CD14-positive monocyte (primary cell): ENCODE measurements at regions not wholly inside any gene's neighbourhood (a gene's known extent, or its start where the extent isn't known, plus 50 kb on each side); places are given as distances from the start of the nearest gene placed in this dataset.

Source experiments
- DNase-seq, 3 donors: peaks; one replicate each; pipeline ENCODE4 v3.0.0-alpha.2; 2011 to 2022
- H2AFZ ChIP-seq: 2 replicates; pipeline ENCODE4 v1.6.0; 2012; ENCODE audit warnings: mild to moderate bottlenecking, low read depth, low read length, inconsistent platforms; ENCODE audit not compliant: insufficient read depth, poor library complexity, severe bottlenecking
- H3K27ac ChIP-seq, 2 donors: 1 replicate in 1 of 2; 2 replicates in 1 of 2; pipeline ENCODE4 v1.5.1; 2012 to 2013; ENCODE audit warnings: low read length in 2 of 2, control low read depth in 1 of 2, inconsistent platforms in 1 of 2, low read depth in 1 of 2, mild to moderate bottlenecking in 1 of 2
- H3K27me3 ChIP-seq, 2 donors: one replicate each; pipeline versions ENCODE4 v1.6.0 to v1.6.1; 2011 to 2013; ENCODE audit warnings: low read length in 2 of 2; ENCODE audit not compliant: control insufficient read depth in 2 of 2, insufficient read depth in 2 of 2
- H3K36me3 ChIP-seq, 2 donors: replicated peaks in 1 of 2; 1 replicate in 1 of 2; 2 replicates in 1 of 2; pipeline versions ENCODE4 v1.5.1 to v1.6.1; 2012 to 2013; ENCODE audit warnings: low read length in 2 of 2, control low read depth in 1 of 2, inconsistent platforms in 1 of 2, mild to moderate bottlenecking in 1 of 2; ENCODE audit not compliant: insufficient read depth in 2 of 2, control insufficient read depth in 1 of 2
- H3K4me1 ChIP-seq, 2 donors: 1 replicate in 1 of 2; 2 replicates in 1 of 2; pipeline versions ENCODE4 v1.5.1 to v1.6.1; 2012 to 2013; ENCODE audit warnings: low read length in 2 of 2, control low read depth in 1 of 2, inconsistent platforms in 1 of 2, mild to moderate bottlenecking in 1 of 2, moderate library complexity in 1 of 2; ENCODE audit not compliant: insufficient read depth in 2 of 2, control insufficient read depth in 1 of 2
- H3K4me2 ChIP-seq: replicated peaks from 2 replicates; pipeline ENCODE3; 2012; ENCODE audit warnings: low read length, moderate library complexity, mild to moderate bottlenecking; ENCODE audit not compliant: poor library complexity, severe bottlenecking; ENCODE audit errors: extremely low read depth
- H3K4me3 ChIP-seq, 3 experiments: fragments of 200-600 bp in 1 of 3; sonication (generic) in 1 of 3; replicated peaks in 1 of 3; 1 replicate in 2 of 3; 2 replicates in 1 of 3; pipeline ENCODE4 v1.5.1; 2011 to 2013; ENCODE audit warnings: low read length in 3 of 3, mild to moderate bottlenecking in 3 of 3, control low read depth in 2 of 3, low read depth in 2 of 3, inconsistent platforms in 1 of 3, moderate library complexity in 1 of 3
- H3K79me2 ChIP-seq: 2 replicates; pipeline ENCODE4 v1.6.0; 2012; ENCODE audit warnings: mild to moderate bottlenecking, control low read depth, inconsistent platforms, low read length, moderate library complexity; ENCODE audit not compliant: insufficient read depth
- H3K9ac ChIP-seq: 2 replicates; pipeline ENCODE4 v1.6.0; 2017; ENCODE audit warnings: low read length, mild to moderate bottlenecking; ENCODE audit not compliant: insufficient read depth, poor library complexity, severe bottlenecking
- H3K9me3 ChIP-seq, 2 donors: replicated peaks in 1 of 2; 1 replicate in 1 of 2; 2 replicates in 1 of 2; pipeline versions ENCODE4 v1.5.1 to v1.6.1; 2012 to 2013; ENCODE audit warnings: low read length in 2 of 2, control low read depth in 1 of 2; ENCODE audit not compliant: control insufficient read depth in 1 of 2, insufficient read depth in 1 of 2
- H4K20me1 ChIP-seq: 2 replicates; pipeline ENCODE4 v1.6.0; 2012; ENCODE audit warnings: mild to moderate bottlenecking, low read length, control low read depth, moderate library complexity; ENCODE audit not compliant: insufficient read depth
- H3K27ac Mint-ChIP-seq, 7 donors: one replicate each; pipeline ENCODE4 v1.8.0; 2020; ENCODE audit warnings: mild to moderate bottlenecking in 7 of 7, mixed read lengths in 7 of 7, moderate library complexity in 6 of 7, inconsistent platforms in 2 of 7
- H3K27me3 Mint-ChIP-seq, 3 donors: one replicate each; pipeline ENCODE4 v1.8.0; 2021 to 2022; ENCODE audit warnings: low read depth in 3 of 3, mild to moderate bottlenecking in 3 of 3, mixed read lengths in 3 of 3, moderate library complexity in 3 of 3, inconsistent platforms in 1 of 3
- H3K36me3 Mint-ChIP-seq, 2 donors: one replicate each; pipeline ENCODE4 v1.8.0; 2020; ENCODE audit warnings: mixed read lengths in 2 of 2, inconsistent platforms in 1 of 2, mild to moderate bottlenecking in 1 of 2
- H3K4me1 Mint-ChIP-seq: one replicate; pipeline ENCODE4 v1.8.0; 2020; ENCODE audit warnings: mild to moderate bottlenecking, mixed read lengths
- H3K4me3 Mint-ChIP-seq, 2 donors: one replicate each; pipeline ENCODE4 v1.8.0; 2020; ENCODE audit warnings: mild to moderate bottlenecking in 2 of 2, mixed read lengths in 2 of 2, moderate library complexity in 1 of 2
- H3K9me3 Mint-ChIP-seq, 7 donors: one replicate each; pipeline ENCODE4 v1.8.0; 2020 to 2022; ENCODE audit warnings: mixed read lengths in 7 of 7, mild to moderate bottlenecking in 6 of 7, moderate library complexity in 6 of 7, inconsistent platforms in 2 of 7
- CTCF ChIP-seq: fragments of 200-600 bp; IDR thresholded peaks from one replicate; pipeline ENCODE4 v1.8.0; 2022; ENCODE audit warnings: antibody characterized with exemption, mild to moderate bottlenecking
- WGBS: methylation state at CpG from one replicate; pipeline ENCODE4 v1.1.5; 2013; ENCODE audit warnings: missing lambda C conversion rate; ENCODE audit not compliant: insufficient coverage; 5-methylcytosine and 5-hydroxymethylcytosine counted together
- intact Hi-C, 2 donors: fragments of 100-400 bp; cut with micrococcal nuclease; formaldehyde crosslinking; loops; one replicate each; pipeline versions ENCODE4 v1.15.0 to v1.15.1; 2023

- Histone ChIP-seq H3K79me2 (no peaks in the 10 kb centered on the region), H3K9ac (no peak overlapping the region), H2AFZ (no peak overlapping the region), H3K27ac (no peak overlapping the region), H3K4me2 (no peak overlapping the region), H3K36me3 (no peaks in the 10 kb centered on the region), H3K9me3 (peaks cover 0 to 4% of the 10 kb centered on the region in 2 donors), H3K27me3 (no peaks in the 10 kb centered on the region), H3K4me3 (no peak overlapping the region), H3K4me1 (no peaks in the 10 kb centered on the region), H4K20me1 (no peaks in the 10 kb centered on the region)
- no peaks in the 10 kb centered on the region for H3K4me1 Mint-ChIP-seq
- H3K9me3 Mint-ChIP-seq = peaks cover 0 to 16% (median 5%) of the 10 kb centered on the region in 7 donors
- no CpG with 5 or more reads among the region's 7 CpGs for WGBS
- H3K27ac Mint-ChIP-seq = no peak overlapping the region
- intact Hi-C loops = no loop called here
- DNase-seq = no peak
- peaks cover 0 to 11% (median 7%) of the 10 kb centered on the region in 3 donors for H3K27me3 Mint-ChIP-seq
- no peak for TF ChIP-seq CTCF
- no peaks in the 10 kb centered on the region for H3K36me3 Mint-ChIP-seq
- H3K4me3 Mint-ChIP-seq = no peak overlapping the region
Observed at GRCh38 chrX:40310016-40310415, 212.3 kb upstream of the BCOR start.

- H3K4me1 ChIP-seq = peaks cover 0 to 7% of the 10 kb centered on the region in 2 donors
- Mint-ChIP-seq H3K4me1 (peaks cover 8% of the 10 kb centered on the region), H3K27ac (no peak overlapping the region), H3K27me3 (peaks cover 0 to 16% (median 8%) of the 10 kb centered on the region in 3 donors), H3K9me3 (peaks cover 11 to 26% (median 17%) of the 10 kb centered on the region in 7 donors), H3K36me3 (no peaks in the 10 kb centered on the region), H3K4me3 (no peak overlapping the region)
- H4K20me1 ChIP-seq = no peaks in the 10 kb centered on the region
- no peaks in the 10 kb centered on the region for H3K27me3 ChIP-seq
- TF ChIP-seq CTCF = no peak
- no peak overlapping the region for H3K9ac ChIP-seq
- WGBS = 100% methylated on average over 5 of the region's 13 CpGs
- H3K27ac ChIP-seq = no peak overlapping the region
- H3K4me2 ChIP-seq = no peak overlapping the region
- no peak overlapping the region for H3K4me3 ChIP-seq
- H3K36me3 ChIP-seq = no peaks in the 10 kb centered on the region
- intact Hi-C loops = loop anchor here in 1 of 2 donors (10.0 kb wide), 1 partner anchor 77 kb away; no protein-coding TSS in a partner anchor
- no peaks in the 10 kb centered on the region for H3K79me2 ChIP-seq
- DNase-seq = no peak
- no peak overlapping the region for H2AFZ ChIP-seq
- H3K9me3 ChIP-seq = peaks cover 7 to 20% of the 10 kb centered on the region in 2 donors
Observed at GRCh38 chrX:40307871-40308270, 210.1 kb upstream of the BCOR start.
